DND-41 (cell line): ENCODE measurements at regions not wholly inside any gene's neighbourhood (a gene's known extent, or its start where the extent isn't known, plus 50 kb on each side); places are given as distances from the start of the nearest gene placed in this dataset.

Experiments
- CTCF ChIP-seq: IDR thresholded peaks from 2 replicates; pipeline ENCODE4 v1.5.1; 2012; ENCODE audit warnings: borderline replicate concordance, low read length, moderate library complexity, mild to moderate bottlenecking; ENCODE audit not compliant: poor library complexity, severe bottlenecking; ENCODE audit errors: extremely low read depth
- EZH2 ChIP-seq: IDR thresholded peaks from 3 replicates; pipeline ENCODE4 v1.6.1; 2012; ENCODE audit warnings: borderline replicate concordance, low read depth, mild to moderate bottlenecking, moderate library complexity, low read length, inconsistent platforms; ENCODE audit not compliant: severe bottlenecking

- no peak for TF ChIP-seq CTCF
- no peak for TF ChIP-seq EZH2
Observed at GRCh38 chr4:63269156-63269555, 1140.1 kb downstream of the TECRL start.
